Ishikawa (cell line): ENCODE measurements at regions not wholly inside any gene's neighbourhood (a gene's known extent, or its start where the extent isn't known, plus 50 kb on each side); places are given as distances from the start of the nearest gene placed in this dataset.

Source experiments
- CEBPB ChIP-seq: IDR thresholded peaks from 2 replicates; pipeline ENCODE4 v1.6.1; 2012
- CREB1 ChIP-seq: IDR thresholded peaks from 2 replicates; pipeline ENCODE4 v1.6.1; 2012; ENCODE audit warnings: low read depth
- EGR1 ChIP-seq: IDR thresholded peaks from 2 replicates; pipeline ENCODE4 v1.6.1; 2012
- EP300 ChIP-seq: IDR thresholded peaks from 2 replicates; pipeline ENCODE4 v1.6.1; 2012; ENCODE audit warnings: borderline replicate concordance
- FOXM1 ChIP-seq: IDR thresholded peaks from 2 replicates; pipeline ENCODE4 v1.6.1; 2012; ENCODE audit warnings: low read depth, borderline replicate concordance
- NFIC ChIP-seq: IDR thresholded peaks from 2 replicates; pipeline ENCODE4 v1.6.1; 2012
- RAD21 ChIP-seq: IDR thresholded peaks from 2 replicates; pipeline ENCODE4 v1.6.1; 2012; ENCODE audit warnings: low read depth
- TAF1 ChIP-seq: IDR thresholded peaks from 2 replicates; pipeline ENCODE4 v1.6.1; 2012; ENCODE audit warnings: low read depth, mild to moderate bottlenecking
- TCF12 ChIP-seq: IDR thresholded peaks from 2 replicates; pipeline ENCODE4 v1.6.1; 2012; ENCODE audit warnings: low read depth
- TEAD4 ChIP-seq: IDR thresholded peaks from 2 replicates; pipeline ENCODE4 v1.6.1; 2012
- YY1 ChIP-seq: IDR thresholded peaks from 2 replicates; pipeline ENCODE4 v1.6.1; 2012; ENCODE audit warnings: low read depth
- ZBTB7A ChIP-seq: IDR thresholded peaks from 2 replicates; pipeline ENCODE4 v1.6.1; 2012; ENCODE audit warnings: low read depth
- TF ChIP-seq, protein P1 (sequence below): IDR thresholded peaks from 2 replicates; pipeline ENCODE4 v1.6.1; 2012
- TF ChIP-seq, protein P2 (sequence below): IDR thresholded peaks from 2 replicates; pipeline ENCODE4 v1.6.1; 2012
- TF ChIP-seq, protein P3 (sequence below): IDR thresholded peaks from 2 replicates; pipeline ENCODE4 v1.6.1; 2012; ENCODE audit warnings: low read depth, mild to moderate bottlenecking

DNA sequence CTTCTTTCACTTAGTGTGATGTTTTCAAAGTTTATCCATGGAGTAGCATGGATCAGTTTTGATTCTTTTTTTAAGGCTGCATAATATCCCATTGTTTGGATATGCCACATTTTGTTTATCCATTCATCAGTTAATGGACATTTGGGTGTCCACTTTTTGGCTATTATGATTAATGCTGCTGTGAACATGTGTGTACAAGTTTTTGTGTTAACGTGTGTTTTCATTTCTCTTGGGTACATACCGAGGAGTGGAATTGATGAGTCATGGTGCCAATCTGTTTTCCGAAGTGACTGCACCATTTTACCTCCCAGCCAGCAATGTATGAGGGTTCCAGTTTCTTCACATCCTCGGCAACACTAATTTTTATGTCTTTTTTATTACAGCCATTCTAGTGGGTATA is 78.4 kb upstream of the CCDC28A start:
- TF ChIP-seq TEAD4 (no peak), TCF12 (no peak), FOXM1 (no peak), NFIC (no peak)
- TF ChIP-seq, protein P1, sequence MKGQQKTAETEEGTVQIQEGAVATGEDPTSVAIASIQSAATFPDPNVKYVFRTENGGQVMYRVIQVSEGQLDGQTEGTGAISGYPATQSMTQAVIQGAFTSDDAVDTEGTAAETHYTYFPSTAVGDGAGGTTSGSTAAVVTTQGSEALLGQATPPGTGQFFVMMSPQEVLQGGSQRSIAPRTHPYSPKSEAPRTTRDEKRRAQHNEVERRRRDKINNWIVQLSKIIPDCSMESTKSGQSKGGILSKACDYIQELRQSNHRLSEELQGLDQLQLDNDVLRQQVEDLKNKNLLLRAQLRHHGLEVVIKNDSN, result no peak

DNA sequence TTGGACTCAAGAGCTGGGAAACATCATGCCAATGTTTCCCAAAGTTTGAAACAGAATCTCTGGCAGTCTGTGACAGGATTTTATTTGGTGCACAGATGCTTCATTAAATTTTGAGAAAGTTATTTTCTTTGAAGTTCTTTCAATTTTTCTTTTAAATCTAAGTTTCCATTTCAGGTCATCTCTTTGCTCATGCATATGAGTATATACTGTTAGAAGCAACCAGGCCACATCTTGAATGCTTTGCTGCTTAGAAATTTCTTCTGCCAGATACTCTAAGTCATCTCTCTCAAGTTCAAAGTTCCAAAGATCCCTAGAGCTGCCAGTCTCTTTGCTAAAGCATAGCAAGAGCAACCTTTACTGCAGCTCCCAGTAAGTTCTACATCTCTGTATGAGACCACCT is 59.1 kb upstream of the CCDC28A start:
- TF ChIP-seq CEBPB (no peak), EGR1 (no peak), TCF12 (no peak), EP300 (no peak), TEAD4 (no peak), CREB1 (no peak), RAD21 (no peak), TAF1 (no peak), ZBTB7A (no peak), NFIC (no peak), YY1 (no peak), FOXM1 (no peak)
- TF ChIP-seq, protein P2, sequence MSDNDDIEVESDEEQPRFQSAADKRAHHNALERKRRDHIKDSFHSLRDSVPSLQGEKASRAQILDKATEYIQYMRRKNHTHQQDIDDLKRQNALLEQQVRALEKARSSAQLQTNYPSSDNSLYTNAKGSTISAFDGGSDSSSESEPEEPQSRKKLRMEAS, result no peak
- TF ChIP-seq, protein P3, sequence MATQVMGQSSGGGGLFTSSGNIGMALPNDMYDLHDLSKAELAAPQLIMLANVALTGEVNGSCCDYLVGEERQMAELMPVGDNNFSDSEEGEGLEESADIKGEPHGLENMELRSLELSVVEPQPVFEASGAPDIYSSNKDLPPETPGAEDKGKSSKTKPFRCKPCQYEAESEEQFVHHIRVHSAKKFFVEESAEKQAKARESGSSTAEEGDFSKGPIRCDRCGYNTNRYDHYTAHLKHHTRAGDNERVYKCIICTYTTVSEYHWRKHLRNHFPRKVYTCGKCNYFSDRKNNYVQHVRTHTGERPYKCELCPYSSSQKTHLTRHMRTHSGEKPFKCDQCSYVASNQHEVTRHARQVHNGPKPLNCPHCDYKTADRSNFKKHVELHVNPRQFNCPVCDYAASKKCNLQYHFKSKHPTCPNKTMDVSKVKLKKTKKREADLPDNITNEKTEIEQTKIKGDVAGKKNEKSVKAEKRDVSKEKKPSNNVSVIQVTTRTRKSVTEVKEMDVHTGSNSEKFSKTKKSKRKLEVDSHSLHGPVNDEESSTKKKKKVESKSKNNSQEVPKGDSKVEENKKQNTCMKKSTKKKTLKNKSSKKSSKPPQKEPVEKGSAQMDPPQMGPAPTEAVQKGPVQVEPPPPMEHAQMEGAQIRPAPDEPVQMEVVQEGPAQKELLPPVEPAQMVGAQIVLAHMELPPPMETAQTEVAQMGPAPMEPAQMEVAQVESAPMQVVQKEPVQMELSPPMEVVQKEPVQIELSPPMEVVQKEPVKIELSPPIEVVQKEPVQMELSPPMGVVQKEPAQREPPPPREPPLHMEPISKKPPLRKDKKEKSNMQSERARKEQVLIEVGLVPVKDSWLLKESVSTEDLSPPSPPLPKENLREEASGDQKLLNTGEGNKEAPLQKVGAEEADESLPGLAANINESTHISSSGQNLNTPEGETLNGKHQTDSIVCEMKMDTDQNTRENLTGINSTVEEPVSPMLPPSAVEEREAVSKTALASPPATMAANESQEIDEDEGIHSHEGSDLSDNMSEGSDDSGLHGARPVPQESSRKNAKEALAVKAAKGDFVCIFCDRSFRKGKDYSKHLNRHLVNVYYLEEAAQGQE, result no peak
- TF ChIP-seq, protein P1, result no peak

DNA sequence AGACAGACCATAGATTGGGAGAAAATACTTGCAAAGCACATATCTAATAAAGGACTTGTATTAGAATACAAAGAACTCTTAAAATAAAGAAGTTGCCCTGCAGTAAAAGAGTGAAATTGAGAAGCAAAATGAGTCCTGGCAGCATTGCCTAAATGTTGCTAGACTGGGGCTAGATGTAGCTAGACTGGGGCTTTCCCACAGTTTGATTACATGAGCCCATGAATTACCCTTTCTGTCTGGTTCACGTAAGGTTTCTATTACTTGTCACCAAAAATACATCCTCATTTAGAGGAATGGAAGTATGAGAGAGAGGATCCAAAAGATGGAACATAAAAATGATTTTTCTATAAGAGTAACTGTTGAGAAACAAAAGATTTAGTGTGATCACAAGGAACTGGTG is 57.6 kb upstream of the CCDC28A start:
- TF ChIP-seq FOXM1 (no peak), YY1 (no peak), EGR1 (no peak), EP300 (no peak), NFIC (no peak), RAD21 (no peak)
- TF ChIP-seq, protein P2, result no peak
- TF ChIP-seq, protein P1, result no peak

DNA sequence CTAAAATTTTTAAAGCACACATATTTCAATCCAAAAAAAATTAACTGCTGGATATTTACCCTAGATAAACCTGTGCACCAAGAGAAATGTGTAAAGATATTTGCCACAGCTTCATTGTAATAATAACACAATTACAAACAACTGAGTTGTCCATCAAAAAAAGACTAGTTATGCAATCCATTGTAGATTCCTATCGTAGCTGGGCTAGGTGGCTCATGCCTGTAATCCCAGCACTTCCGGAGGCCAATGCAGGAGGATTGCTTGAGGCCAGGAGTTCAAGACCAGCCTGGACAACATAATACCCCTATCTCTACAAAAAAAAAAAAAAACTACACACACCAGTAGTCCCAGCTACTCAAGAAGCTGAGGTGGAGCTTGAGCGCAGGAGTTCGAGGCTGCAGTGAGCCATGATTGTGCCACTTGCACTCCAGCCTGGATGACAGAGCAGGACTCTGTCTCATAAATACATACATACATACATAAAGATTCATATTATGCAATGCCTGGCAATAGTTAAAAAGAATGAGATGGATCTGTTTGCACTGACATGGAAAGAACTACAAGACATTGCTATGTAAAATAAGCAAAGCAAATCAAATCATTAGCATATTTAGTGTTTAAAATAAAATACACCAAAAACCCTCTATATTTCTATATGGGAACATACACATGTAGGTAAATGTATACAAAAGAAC is 56.5 kb upstream of the CCDC28A start:
- TF ChIP-seq EGR1 (no peak), FOXM1 (no peak), NFIC (no peak), CREB1 (no peak), CEBPB (no peak), TAF1 (no peak), EP300 (no peak), YY1 (no peak), ZBTB7A (no peak), TCF12 (no peak), TEAD4 (no peak), RAD21 (no peak)
- TF ChIP-seq, protein P2, result no peak
- TF ChIP-seq, protein P3, result no peak
- TF ChIP-seq, protein P1, result no peak
